ENCODE measurements at regions not wholly inside any gene's neighbourhood (a gene's known extent, or its start where the extent isn't known, plus 50 kb on each side); places are given as distances from the start of the nearest gene placed in this dataset.

DNA sequence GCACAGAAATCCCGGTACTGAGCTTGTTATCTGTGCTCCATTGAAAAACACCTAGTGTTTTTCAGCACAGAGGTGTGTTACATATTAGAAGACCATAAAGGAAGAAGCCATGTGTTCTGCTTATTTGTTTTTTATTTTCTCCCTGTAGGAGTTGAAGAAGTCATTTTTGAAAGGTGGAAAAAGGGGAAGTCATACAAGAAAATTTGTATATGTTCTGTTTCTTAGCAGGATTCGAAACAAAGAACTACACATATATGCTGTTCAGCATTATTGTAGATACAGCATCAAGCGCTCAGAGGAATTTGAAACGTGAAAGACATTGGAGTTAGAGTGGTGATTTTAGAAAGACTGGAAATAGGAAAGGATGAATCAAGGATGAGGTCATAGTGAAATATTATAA is 345.3 kb upstream of the ADGRL2 start:
- Histone ChIP-seq H3K79me2 (ENCODE audit: control insufficient read depth in 1 of 2, insufficient read depth in 2 of 2, low read length in 2 of 2) (no peaks in the 10 kb centered on the region), H4K5ac (ENCODE audit: insufficient read length, low read depth, low read length) (no peak overlapping the region), H3K36me3 (ENCODE audit: control insufficient read depth in 2 of 4, insufficient read depth in 4 of 4, low read length in 3 of 4) (no peaks in the 10 kb centered on the region), H2BK20ac (ENCODE audit: low read length) (no peak overlapping the region), H3K23ac (ENCODE audit: insufficient read length) (no peak overlapping the region), H2BK12ac (ENCODE audit: low read depth, low read length) (no peak overlapping the region), H3K14ac (ENCODE audit: insufficient read length) (no peak overlapping the region), H2BK120ac (replicated peaks; ENCODE audit: low read depth, low read length) (no peak overlapping the region), H3K27ac (ENCODE audit: low read depth, low read length) (no peak overlapping the region), H3K56ac (replicated peaks; ENCODE audit: insufficient read length, low read depth, low read length) (no peak overlapping the region), H2AK5ac (ENCODE audit: low read depth, low read length) (no peak overlapping the region), H4K20me1 (replicated peaks in 1 of 2; ENCODE audit: control insufficient read depth in 1 of 2, insufficient read depth in 2 of 2, low read length in 2 of 2) (no peaks in the 10 kb centered on the region), H3K4me2 (ENCODE audit: insufficient read depth in 1 of 2, low read depth in 2 of 2, low read length in 2 of 2) (no peak overlapping the region), H2BK5ac (ENCODE audit: low read depth, low read length) (no peak overlapping the region), H3K9me3 (ENCODE audit: insufficient read depth in 2 of 2, low read depth in 1 of 2, low read length in 1 of 2) (no peaks in the 10 kb centered on the region), H3K4me1 (replicated peaks in 1 of 4; ENCODE audit: control insufficient read depth in 3 of 4, insufficient read depth in 4 of 4, low read length in 3 of 4) (peaks cover 0 to 13% (median 5%) of the 10 kb centered on the region in 4 experiments; a peak in 3 of 7 replicates), H3K4ac (replicated peaks; ENCODE audit: insufficient read length, low read depth, low read length) (no peak overlapping the region), H3K79me1 (ENCODE audit: low read depth, low read length) (no peaks in the 10 kb centered on the region), H2BK15ac (ENCODE audit: low read length) (no peak overlapping the region), H3K18ac (ENCODE audit: extremely low read depth, low read length) (no peak overlapping the region), H3K23me2 (ENCODE audit: low read depth, low read length) (no peaks in the 10 kb centered on the region), H3K4me3 (ENCODE audit: extremely low read depth in 1 of 4, insufficient read depth in 2 of 4, low read depth in 3 of 4, low read length in 4 of 4) (no peak overlapping the region), H4K8ac (ENCODE audit: extremely low read depth, insufficient read depth, low read length) (no peak overlapping the region), H3K9ac (replicated peaks in 1 of 4; ENCODE audit: extremely low read depth in 1 of 4, low read depth in 3 of 4, low read length in 3 of 4) (no peak overlapping the region), H2AFZ (ENCODE audit: low read length) (no peak overlapping the region), H3K27me3 (replicated peaks in 1 of 4; ENCODE audit: control insufficient read depth in 3 of 4, extremely low read depth in 1 of 4, insufficient read depth in 3 of 4, low read length in 3 of 4) (no peaks in the 10 kb centered on the region), H4K91ac (replicated peaks; ENCODE audit: insufficient read length, low read length) (no peak overlapping the region)
- no peak for DNase-seq (ENCODE audit: low read depth in 1 of 2, low spot score in 2 of 2)
- WGBS, 2 experiments (ENCODE audit: extremely low coverage in 1 of 2, insufficient coverage in 1 of 2, insufficient read length in 1 of 2, insufficient replicate concordance in 2 of 2, low coverage in 1 of 2, low lambda C conversion rate in 2 of 2, missing lambda C conversion rate in 1 of 2), result 91% methylated on average over 4 of the region's 4 CpGs; no CpG with 5 or more reads in 1 of the 2 experiments
- FAIRE-seq, result no peak
- CTCF ChIA-PET (ENCODE audit: partially characterized antibody), result no interaction called here
- POLR2A ChIA-PET (ENCODE audit: partially characterized antibody), result no interaction called here
- TF ChIP-seq RAD21 (IDR thresholded peaks at IDR 0.05 in 1 of 2, conservative IDR thresholded peaks at IDR 0.05 in 1 of 2; ENCODE audit: low read depth in 2 of 2, low read length in 2 of 2), result no peak
- TF ChIP-seq NRF1 (IDR thresholded peaks at IDR 0.05; ENCODE audit: low read depth, low read length), result no peak
- no peak for TF ChIP-seq CHD1 (IDR thresholded peaks at IDR 0.05; ENCODE audit: low read depth, low read length)
- TF ChIP-seq TCF12 (IDR thresholded peaks at IDR 0.05; ENCODE audit: low read depth, low read length), result no peak
- TF ChIP-seq ASH2L (IDR thresholded peaks at IDR 0.05; ENCODE audit: low read length), result no peak
- TF ChIP-seq JUN (IDR thresholded peaks at IDR 0.05; ENCODE audit: low read depth, low read length), result no peak
- TF ChIP-seq KDM5A (IDR thresholded peaks at IDR 0.05; ENCODE audit: low read length), result no peak
- no peak for TF ChIP-seq ZNF274 (IDR thresholded peaks at IDR 0.05; ENCODE audit: borderline replicate concordance, extremely low read depth, low read length)

All from H1 (cell line).